Fibroblast of villous mesenchyme (primary cell): ENCODE measurements at regions not wholly inside any gene's neighbourhood (a gene's known extent, or its start where the extent isn't known, plus 50 kb on each side); places are given as distances from the start of the nearest gene placed in this dataset.

Source experiments
- DNase-seq: peaks from one replicate; pipeline ENCODE4 v3.0.0-alpha.2; 2010; ENCODE audit warnings: low read depth
- H3K4me3 ChIP-seq: 2 replicates; pipeline ENCODE4 v1.5.1; 2011; ENCODE audit warnings: low read depth, mild to moderate bottlenecking, low read length
- TF ChIP-seq, protein P1 (sequence below): IDR thresholded peaks from 2 replicates; pipeline ENCODE4 v1.5.1; 2012; ENCODE audit warnings: low read depth, mild to moderate bottlenecking, low read length; ENCODE audit not compliant: insufficient read depth

- H3K4me3 ChIP-seq: no peak overlapping the region
- no peak for DNase-seq
- TF ChIP-seq, protein P1, sequence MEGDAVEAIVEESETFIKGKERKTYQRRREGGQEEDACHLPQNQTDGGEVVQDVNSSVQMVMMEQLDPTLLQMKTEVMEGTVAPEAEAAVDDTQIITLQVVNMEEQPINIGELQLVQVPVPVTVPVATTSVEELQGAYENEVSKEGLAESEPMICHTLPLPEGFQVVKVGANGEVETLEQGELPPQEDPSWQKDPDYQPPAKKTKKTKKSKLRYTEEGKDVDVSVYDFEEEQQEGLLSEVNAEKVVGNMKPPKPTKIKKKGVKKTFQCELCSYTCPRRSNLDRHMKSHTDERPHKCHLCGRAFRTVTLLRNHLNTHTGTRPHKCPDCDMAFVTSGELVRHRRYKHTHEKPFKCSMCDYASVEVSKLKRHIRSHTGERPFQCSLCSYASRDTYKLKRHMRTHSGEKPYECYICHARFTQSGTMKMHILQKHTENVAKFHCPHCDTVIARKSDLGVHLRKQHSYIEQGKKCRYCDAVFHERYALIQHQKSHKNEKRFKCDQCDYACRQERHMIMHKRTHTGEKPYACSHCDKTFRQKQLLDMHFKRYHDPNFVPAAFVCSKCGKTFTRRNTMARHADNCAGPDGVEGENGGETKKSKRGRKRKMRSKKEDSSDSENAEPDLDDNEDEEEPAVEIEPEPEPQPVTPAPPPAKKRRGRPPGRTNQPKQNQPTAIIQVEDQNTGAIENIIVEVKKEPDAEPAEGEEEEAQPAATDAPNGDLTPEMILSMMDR: no peak
These were observed 542.5 kb downstream of the TLE1 start for GRCh38 chr9:81146684-81147337.

DNA sequence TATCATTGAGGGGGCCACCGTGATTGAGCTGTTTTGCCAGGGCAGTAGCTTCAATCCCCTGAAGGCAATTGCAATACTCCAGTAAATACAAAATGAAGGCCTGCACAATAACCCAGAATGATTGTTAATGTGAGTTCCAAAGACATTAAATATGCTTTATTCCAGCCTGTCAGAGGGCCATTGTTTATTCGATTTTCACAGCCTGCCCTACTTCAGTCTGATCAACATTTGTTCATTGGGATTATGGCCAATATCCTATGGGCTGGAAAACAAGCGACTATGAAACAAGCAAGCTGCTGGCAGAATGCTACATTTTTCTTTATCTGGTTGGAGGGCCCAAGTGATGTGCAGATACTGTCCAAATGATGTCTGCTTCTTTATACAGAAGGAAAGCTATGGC, 543.1 kb downstream of the TLE1 start:
- no peak for DNase-seq
- TF ChIP-seq, protein P1: no peak

GRCh38 chr9:81145331-81145963, 543.9 kb downstream of the TLE1 start:
- TF ChIP-seq, protein P1: no peak
- no peak for DNase-seq
- no peak overlapping the region for H3K4me3 ChIP-seq

More for the DNA sequence above, 543.1 kb downstream of the TLE1 start:
- no peak overlapping the region for H3K4me3 ChIP-seq

DNA sequence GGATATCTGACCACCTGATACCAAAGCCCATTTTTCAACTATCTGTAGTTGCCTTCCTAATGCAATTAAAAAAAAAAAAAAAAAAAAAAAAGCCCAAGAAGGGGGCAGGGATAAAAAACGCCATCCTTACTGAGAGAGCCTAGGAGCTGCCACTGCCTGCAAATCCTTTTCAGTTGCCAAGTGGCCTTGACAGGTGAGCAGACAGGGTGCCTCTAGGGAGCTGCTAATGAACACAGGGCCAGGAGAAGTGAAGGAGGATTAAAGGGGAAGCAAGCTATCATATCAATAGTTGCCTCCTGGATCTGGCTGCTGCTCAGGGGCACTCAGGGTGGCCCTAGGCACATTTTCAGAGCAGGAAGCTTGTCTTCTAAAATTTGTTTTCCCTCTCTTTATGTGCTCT, 547.4 kb downstream of the TLE1 start:
- TF ChIP-seq, protein P1: no peak
- DNase-seq: no peak
- H3K4me3 ChIP-seq: no peak overlapping the region

GRCh38 chr9:81137976-81138568, 551.3 kb downstream of the TLE1 start:
- TF ChIP-seq, protein P1: no peak
- no peak overlapping the region for H3K4me3 ChIP-seq
- DNase-seq: no peak

DNA sequence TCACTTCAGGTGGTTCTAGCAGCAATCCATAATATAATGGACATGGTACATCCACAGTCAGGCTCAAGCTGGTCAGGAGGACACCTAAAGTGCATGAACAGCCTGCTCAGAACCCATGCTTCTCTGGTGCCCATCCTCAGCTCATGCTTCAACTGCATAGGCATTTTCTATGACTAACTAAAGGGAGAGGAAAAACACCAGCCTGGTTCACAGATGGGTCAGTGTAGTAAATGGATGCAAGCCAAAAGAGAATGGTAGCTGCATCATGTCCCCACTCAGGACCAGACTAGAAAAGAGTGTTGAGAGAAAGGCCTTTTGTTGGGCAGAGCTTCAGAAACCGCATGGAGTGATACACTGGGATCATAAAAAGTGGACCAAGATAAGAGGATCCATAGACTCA, 556.6 kb downstream of the TLE1 start:
- H3K4me3 ChIP-seq: no peak overlapping the region
- TF ChIP-seq, protein P1: no peak
- no peak for DNase-seq
